ENCODE measurements at regions not wholly inside any gene's neighbourhood (a gene's known extent, or its start where the extent isn't known, plus 50 kb on each side); places are given as distances from the start of the nearest gene placed in this dataset.

- H3K27ac ChIP-seq (ENCODE audit: low read length): no peak overlapping the region
- ATAC-seq (ENCODE audit: insufficient read depth, low read depth): no peak
Measured at GRCh38 chr2:234873828-234874173, 78.0 kb upstream of the SH3BP4 start.

GRCh38 chr2:234873103-234873827 lies 78.6 kb upstream of the SH3BP4 start:
- Histone ChIP-seq H3K4me3 (ENCODE audit: low read depth in 1 of 2, low read length in 2 of 2) (no peak overlapping the region), H3K79me2 (ENCODE audit: insufficient read depth, low read length) (no peaks in the 10 kb centered on the region), H3K27me3 (ENCODE audit: insufficient read depth, low read length, poor library complexity) (no peaks in the 10 kb centered on the region), H3K9ac (ENCODE audit: low read depth, low read length) (no peak overlapping the region), H3K4me1 (ENCODE audit: insufficient read depth, low read length) (no peaks in the 10 kb centered on the region), H4K20me1 (ENCODE audit: insufficient read depth, low read length) (no peaks in the 10 kb centered on the region), H3K36me3 (ENCODE audit: insufficient read depth, low read length) (no peaks in the 10 kb centered on the region), H3K4me2 (ENCODE audit: insufficient read depth, low read length) (no peak overlapping the region), H3K9me3 (ENCODE audit: insufficient read depth, low read length, severe bottlenecking) (no peaks in the 10 kb centered on the region), H3K27ac (ENCODE audit: low read length) (no peak overlapping the region), H2AFZ (ENCODE audit: low read depth, low read length) (no peak overlapping the region)
- ATAC-seq (ENCODE audit: insufficient read depth, low read depth) (no peak), DNase-seq (no peak)
- TF ChIP-seq CTCF (IDR thresholded peaks at IDR 0.05; ENCODE audit: borderline replicate concordance, extremely low read depth, low read length, poor library complexity, severe bottlenecking) (no peak), EZH2 (IDR thresholded peaks at IDR 0.05; ENCODE audit: borderline replicate concordance, low read depth, low read length, severe bottlenecking) (no peak)

More at GRCh38 chr2:234873828-234874173, 78.0 kb upstream of the SH3BP4 start:
- Histone ChIP-seq H3K9me3 (ENCODE audit: insufficient read depth, low read length, severe bottlenecking) (no peaks in the 10 kb centered on the region), H3K36me3 (ENCODE audit: insufficient read depth, low read length) (no peaks in the 10 kb centered on the region), H3K4me1 (ENCODE audit: insufficient read depth, low read length) (no peaks in the 10 kb centered on the region), H3K4me2 (ENCODE audit: insufficient read depth, low read length) (no peak overlapping the region), H2AFZ (ENCODE audit: low read depth, low read length) (no peak overlapping the region), H3K9ac (ENCODE audit: low read depth, low read length) (no peak overlapping the region), H3K4me3 (ENCODE audit: low read depth in 1 of 2, low read length in 2 of 2) (no peak overlapping the region), H4K20me1 (ENCODE audit: insufficient read depth, low read length) (no peaks in the 10 kb centered on the region), H3K27me3 (ENCODE audit: insufficient read depth, low read length, poor library complexity) (no peaks in the 10 kb centered on the region), H3K79me2 (ENCODE audit: insufficient read depth, low read length) (no peaks in the 10 kb centered on the region)
- TF ChIP-seq EZH2 (IDR thresholded peaks at IDR 0.05; ENCODE audit: borderline replicate concordance, low read depth, low read length, severe bottlenecking) (no peak), CTCF (IDR thresholded peaks at IDR 0.05; ENCODE audit: borderline replicate concordance, extremely low read depth, low read length, poor library complexity, severe bottlenecking) (no peak)
- DNase-seq: no peak

- H3K4me3 ChIP-seq (ENCODE audit: low read depth in 1 of 2, low read length in 2 of 2): no peak overlapping the region
- no peak overlapping the region for H3K27ac ChIP-seq (ENCODE audit: low read length)
- no peaks in the 10 kb centered on the region for H3K9me3 ChIP-seq (ENCODE audit: insufficient read depth, low read length, severe bottlenecking)
- H3K27me3 ChIP-seq (ENCODE audit: insufficient read depth, low read length, poor library complexity): peaks cover 4% of the 10 kb centered on the region
- H3K4me2 ChIP-seq (ENCODE audit: insufficient read depth, low read length): no peak overlapping the region
- H3K36me3 ChIP-seq (ENCODE audit: insufficient read depth, low read length): no peaks in the 10 kb centered on the region
- no peak for ATAC-seq (ENCODE audit: insufficient read depth, low read depth)
- H2AFZ ChIP-seq (ENCODE audit: low read depth, low read length): no peak overlapping the region
- no peaks in the 10 kb centered on the region for H3K79me2 ChIP-seq (ENCODE audit: insufficient read depth, low read length)
- TF ChIP-seq EZH2 (IDR thresholded peaks at IDR 0.05; ENCODE audit: borderline replicate concordance, low read depth, low read length, severe bottlenecking): no peak
- TF ChIP-seq CTCF (IDR thresholded peaks at IDR 0.05; ENCODE audit: borderline replicate concordance, extremely low read depth, low read length, poor library complexity, severe bottlenecking): no peak
- H4K20me1 ChIP-seq (ENCODE audit: insufficient read depth, low read length): no peaks in the 10 kb centered on the region
- H3K9ac ChIP-seq (ENCODE audit: low read depth, low read length): no peak overlapping the region
- no peaks in the 10 kb centered on the region for H3K4me1 ChIP-seq (ENCODE audit: insufficient read depth, low read length)
- DNase-seq: no peak
Measured at GRCh38 chr2:234869969-234870368, 81.8 kb upstream of the SH3BP4 start.

All from DND-41 (cell line).